Panc1 (cell line): ENCODE measurements at regions not wholly inside any gene's neighbourhood (a gene's known extent, or its start where the extent isn't known, plus 50 kb on each side); places are given as distances from the start of the nearest gene placed in this dataset.

Experiments used
- ATAC-seq: fragments of 200-7000 bp; cut with Tn5 transposase; 2 replicates; pipeline ENCODE4 v1.9.1; 2020; ENCODE audit warnings: mild to moderate bottlenecking, moderate library complexity
- BruUV-seq: library from RNA; stranded (reverse); fragments of 400-500 nt; replicated peaks from 2 replicates; lab custom pipeline; 2021; lab: Mats Ljungman, UMichigan
- CTCF ChIA-PET: fragments of 300-600 bp; sonication (Branson Sonifier 250); formaldehyde crosslinking; loops from one replicate; lab custom pipeline; 2022; ENCODE audit warnings: antibody characterized with exemption; lab: Charles Lee
- POLR2A ChIA-PET: fragments of 300-600 bp; sonication (Branson Sonifier 250); formaldehyde crosslinking; loops from one replicate; lab custom pipeline; 2022; ENCODE audit warnings: antibody characterized with exemption; lab: Charles Lee
- DNase-seq: peaks from one replicate; pipeline ENCODE4 v3.0.0-alpha.2; 2010; ENCODE audit warnings: low read depth, low spot score
- H3K27ac ChIP-seq: 2 replicates; pipeline ENCODE4 v1.5.1; 2011; ENCODE audit warnings: mild to moderate bottlenecking, low read length, inconsistent platforms
- H3K27me3 ChIP-seq: fragments of 200-500 bp; sonication (Bioruptor generic); 2 replicates; pipeline ENCODE4 v1.6.0; 2014; ENCODE audit warnings: low read length, inconsistent platforms; ENCODE audit not compliant: control insufficient read depth, insufficient read depth
- H3K36me3 ChIP-seq: fragments of 200-500 bp; sonication (Bioruptor generic); 2 replicates; pipeline ENCODE4 v1.5.1; 2014; ENCODE audit warnings: inconsistent platforms, mild to moderate bottlenecking, low read length, moderate library complexity; ENCODE audit not compliant: control insufficient read depth, insufficient read depth
- H3K4me1 ChIP-seq: 2 replicates; pipeline ENCODE4 v1.5.1; 2011; ENCODE audit warnings: inconsistent platforms, mild to moderate bottlenecking, low read length, moderate library complexity; ENCODE audit not compliant: control insufficient read depth, insufficient read depth
- H3K4me3 ChIP-seq, 2 experiments: 2 replicates each; pipeline ENCODE4 v1.5.1; 2011 to 2012; ENCODE audit warnings: low read depth in 2 of 2, low read length in 2 of 2, mild to moderate bottlenecking in 2 of 2, inconsistent platforms in 1 of 2, moderate library complexity in 1 of 2
- H3K9me3 ChIP-seq: fragments of 200-500 bp; sonication (Bioruptor generic); 2 replicates; pipeline ENCODE4 v1.5.1; 2014; ENCODE audit warnings: low read depth, mild to moderate bottlenecking, inconsistent platforms, low read length, moderate library complexity; ENCODE audit not compliant: control insufficient read depth, insufficient read depth
- CTCF ChIP-seq: fragments of 450-650 bp; IDR thresholded peaks from 2 replicates; pipeline ENCODE4 v1.5.1; 2017; ENCODE audit warnings: mild to moderate bottlenecking
- POLR2AphosphoS5 ChIP-seq: IDR thresholded peaks from 2 replicates; pipeline ENCODE4 v1.6.1; 2012; ENCODE audit warnings: mild to moderate bottlenecking, low read depth, low read length, moderate library complexity
- REST ChIP-seq, 2 experiments: IDR thresholded peaks; 2 replicates each; pipeline ENCODE4 v1.6.1; 2011 to 2012; ENCODE audit warnings: low read depth in 2 of 2, control low read depth in 1 of 2, low read length in 1 of 2, mild to moderate bottlenecking in 1 of 2, moderate library complexity in 1 of 2; ENCODE audit not compliant: insufficient read depth in 1 of 2
- SIN3A ChIP-seq: IDR thresholded peaks from 2 replicates; pipeline ENCODE4 v1.6.1; 2012; ENCODE audit warnings: low read depth, mild to moderate bottlenecking, low read length, moderate library complexity, borderline replicate concordance; ENCODE audit not compliant: insufficient read depth
- TCF7L2 ChIP-seq: IDR thresholded peaks from 2 replicates; pipeline ENCODE4 v1.6.1; 2011; ENCODE audit warnings: mild to moderate bottlenecking, low read depth, low read length, inconsistent platforms
- in situ Hi-C: cut with HindIII; loops from 2 replicates; pipeline ENCODE4 v1.10.0; 2016; ENCODE audit warnings: low sequenced_read_pairs, low pct_unique_long_range_greater_than_20kb
- intact Hi-C: fragments of 100-400 bp; cut with micrococcal nuclease; formaldehyde crosslinking; loops from one replicate; pipeline ENCODE4 v1.10.0; 2022; ENCODE audit not compliant: unreplicated experiment

- Histone ChIP-seq H3K36me3 (no peaks in the 10 kb centered on the region), H3K27me3 (no peaks in the 10 kb centered on the region), H3K9me3 (no peaks in the 10 kb centered on the region), H3K4me1 (no peaks in the 10 kb centered on the region), H3K27ac (no peak overlapping the region), H3K4me3 (no peak overlapping the region)
- ChIA-PET POLR2A (no interaction called here), CTCF (no interaction called here)
- TF ChIP-seq CTCF: no peak
- TF ChIP-seq TCF7L2: no peak
- TF ChIP-seq REST (IDR thresholded peaks at IDR 0.05; ENCODE audit: insufficient read depth in 1 of 2, low read depth in 2 of 2, low read length in 1 of 2): no peak
- ATAC-seq (no peak), DNase-seq (no peak)
- no TSS peak for BruUV-seq
- in situ Hi-C loops: no loop called here
- intact Hi-C loops: no loop called here
Observed at GRCh38 chr4:45007508-45007907, 281.2 kb upstream of the GNPDA2 start.

GRCh38 chr4:45006078-45006477 lies 279.7 kb upstream of the GNPDA2 start:
- CTCF ChIA-PET: no interaction called here
- DNase-seq (no peak), ATAC-seq (no peak)
- H3K9me3 ChIP-seq: no peaks in the 10 kb centered on the region
- H3K27ac ChIP-seq: no peak overlapping the region
- POLR2A ChIA-PET: no interaction called here
- H3K27me3 ChIP-seq: no peaks in the 10 kb centered on the region
- TF ChIP-seq REST (IDR thresholded peaks at IDR 0.05; ENCODE audit: insufficient read depth in 1 of 2, low read depth in 2 of 2, low read length in 1 of 2) (no peak), POLR2AphosphoS5 (no peak), CTCF (no peak), SIN3A (no peak), TCF7L2 (no peak)
- H3K4me1 ChIP-seq: no peaks in the 10 kb centered on the region
- in situ Hi-C loops: no loop called here
- no peaks in the 10 kb centered on the region for H3K36me3 ChIP-seq
- no TSS peak for BruUV-seq
- no peak overlapping the region for H3K4me3 ChIP-seq
- intact Hi-C loops: no loop called here
